GM12878 (cell line): ENCODE measurements at regions not wholly inside any gene's neighbourhood (a gene's known extent, or its start where the extent isn't known, plus 50 kb on each side); places are given as distances from the start of the nearest gene placed in this dataset.

ENCODE experiments used
- ATAC-seq: fragments of 200-7000 bp; cut with Tn5 transposase; 3 replicates; pipeline ENCODE4 v1.9.1; 2020; ENCODE audit warnings: mild to moderate bottlenecking, moderate library complexity
- BruUV-seq: library from RNA; stranded (reverse); fragments of 400-500 nt; replicated peaks from 2 replicates; lab custom pipeline; 2021; lab: Mats Ljungman, UMichigan
- CTCF ChIA-PET: fragments of 300-600 bp; sonication (Branson Sonifier 250); formaldehyde crosslinking; extraction: SDS; loops from one replicate; lab custom pipeline; 2021; ENCODE audit warnings: inconsistent platforms; lab: Yijun Ruan, JAX
- POLR2A ChIA-PET: fragments of 350-600 bp; formaldehyde crosslinking; extraction: SDS; loops from one replicate; lab custom pipeline; 2021; ENCODE audit warnings: inconsistent platforms; lab: Charles Lee
- RAD21 ChIA-PET: fragments of 300-600 bp; sonication (Branson Sonifier 250); formaldehyde crosslinking; loops from one replicate; lab custom pipeline; 2023; ENCODE audit warnings: antibody characterized with exemption; ENCODE audit not compliant: unreplicated experiment; lab: Charles Lee
- SMC1A ChIA-PET: fragments of 300-600 bp; sonication (Branson Sonifier 250); formaldehyde crosslinking; loops from one replicate; lab custom pipeline; 2023; ENCODE audit not compliant: unreplicated experiment, uncharacterized antibody; lab: Charles Lee
- DNase-seq: peaks from one replicate; pipeline ENCODE4 v3.0.0-alpha.2; 2011; ENCODE audit warnings: low read depth, low spot score
- FAIRE-seq: peaks from 3 replicates; lab custom pipeline; 2011; peaks lifted over from hg19 to GRCh38; lab: Jason Lieb, UNC
- H2AFZ ChIP-seq: 2 replicates; pipeline ENCODE4 v1.6.0; 2011; ENCODE audit warnings: low read depth, low read length, control low read depth; ENCODE audit not compliant: control insufficient read depth
- H3K27ac ChIP-seq: 2 replicates; pipeline ENCODE4 v1.5.1; 2011; ENCODE audit warnings: control low read depth; ENCODE audit not compliant: control insufficient read depth, insufficient read depth
- H3K27me3 ChIP-seq, 2 experiments: replicated peaks in 1 of 2; 2 replicates each; pipeline versions ENCODE4 v1.6.0 to v1.6.1; 2011; ENCODE audit warnings: low read length in 1 of 2; ENCODE audit not compliant: control insufficient read depth in 2 of 2, insufficient read depth in 2 of 2
- H3K36me3 ChIP-seq, 2 experiments: 2 replicates each; pipeline ENCODE4 v1.5.1; 2011; ENCODE audit warnings: low read length in 1 of 2; ENCODE audit not compliant: control insufficient read depth in 2 of 2, insufficient read depth in 2 of 2
- H3K4me1 ChIP-seq: 2 replicates; pipeline ENCODE4 v1.6.1; 2011; ENCODE audit warnings: mild to moderate bottlenecking, low read length, moderate library complexity, mixed read lengths; ENCODE audit not compliant: control insufficient read depth, insufficient read depth
- H3K4me2 ChIP-seq: 2 replicates; pipeline ENCODE4 v1.6.0; 2011; ENCODE audit warnings: control low read depth; ENCODE audit not compliant: control insufficient read depth, insufficient read depth
- H3K4me3 ChIP-seq: fragments of 200-600 bp; sonication (generic); 2 replicates; pipeline ENCODE4 v1.5.1; 2016
- H3K79me2 ChIP-seq: 2 replicates; pipeline ENCODE4 v1.6.0; 2011; ENCODE audit warnings: low read length; ENCODE audit not compliant: control insufficient read depth, insufficient read depth
- H3K9ac ChIP-seq: 2 replicates; pipeline ENCODE4 v1.8.0; 2011; ENCODE audit warnings: low read length, control low read depth, mixed read lengths; ENCODE audit not compliant: control insufficient read depth, insufficient read depth
- H3K9me3 ChIP-seq: replicated peaks from 3 replicates; pipeline ENCODE4 v1.5.1; 2011; ENCODE audit warnings: mild to moderate bottlenecking, low read length; ENCODE audit not compliant: control insufficient read depth, insufficient read depth
- H4K20me1 ChIP-seq: 2 replicates; pipeline ENCODE4 v1.6.0; 2011; ENCODE audit not compliant: control insufficient read depth, insufficient read depth
- BCL3 ChIP-seq: IDR thresholded peaks from 2 replicates; pipeline ENCODE4 v1.6.1; 2011; ENCODE audit warnings: borderline replicate concordance, low read depth, mild to moderate bottlenecking, moderate library complexity, low read length; ENCODE audit not compliant: insufficient read depth, poor library complexity, severe bottlenecking
- BHLHE40 ChIP-seq, 2 experiments: fragments of 450-650 bp in 1 of 2; IDR thresholded peaks; 2 replicates each; pipeline ENCODE4 v1.6.1; 2011 to 2017; ENCODE audit warnings: low read depth in 2 of 2, borderline replicate concordance in 1 of 2, improper control_type of control experiment in 1 of 2, low read length in 1 of 2, mild to moderate bottlenecking in 1 of 2
- CREM ChIP-seq: IDR thresholded peaks from 2 replicates; pipeline ENCODE4 v1.6.1; 2014; ENCODE audit warnings: antibody characterized with exemption, low read depth
- E2F4 ChIP-seq: IDR thresholded peaks from 2 replicates; pipeline ENCODE4 v1.6.1; 2012; ENCODE audit warnings: low read depth, low read length, improper control_type of control experiment
- E2F8 ChIP-seq: fragments of 450-650 bp; IDR thresholded peaks from 2 replicates; pipeline ENCODE4 v1.6.1; 2018; ENCODE audit warnings: mild to moderate bottlenecking, low read depth, moderate library complexity; ENCODE audit not compliant: partially characterized antibody
- E4F1 ChIP-seq: fragments of 450-650 bp; IDR thresholded peaks from 2 replicates; pipeline ENCODE4 v1.6.1; 2018; ENCODE audit warnings: borderline replicate concordance, mild to moderate bottlenecking; ENCODE audit not compliant: partially characterized antibody
- FOXM1 ChIP-seq: IDR thresholded peaks from 2 replicates; pipeline ENCODE4 v1.6.1; 2012; ENCODE audit warnings: low read depth, mild to moderate bottlenecking, inconsistent platforms, low read length, moderate library complexity
- IRF4 ChIP-seq: IDR thresholded peaks from 2 replicates; pipeline ENCODE4 v1.6.1; 2011; ENCODE audit warnings: low read depth, low read length
- KAT2A ChIP-seq: conservative IDR thresholded peaks from 2 replicates; pipeline ENCODE4 v1.6.1; 2011; ENCODE audit warnings: low read depth, low read length; ENCODE audit not compliant: control insufficient read depth
- KLF5 ChIP-seq: fragments of 450-650 bp; IDR thresholded peaks from 2 replicates; pipeline ENCODE4 v1.6.1; 2014; ENCODE audit warnings: mild to moderate bottlenecking; ENCODE audit not compliant: partially characterized antibody
- MTA2 ChIP-seq: fragments of 450-650 bp; IDR thresholded peaks from 2 replicates; pipeline ENCODE4 v1.6.1; 2016; ENCODE audit warnings: low read depth, mild to moderate bottlenecking, moderate library complexity
- NBN ChIP-seq: fragments of 450-650 bp; IDR thresholded peaks from 2 replicates; pipeline ENCODE4 v1.6.1; 2016
- RAD51 ChIP-seq: fragments of 450-650 bp; IDR thresholded peaks from 2 replicates; pipeline ENCODE4 v1.6.1; 2016; ENCODE audit warnings: moderate library complexity, mild to moderate bottlenecking, inconsistent platforms
- SIX5 ChIP-seq: IDR thresholded peaks from 2 replicates; pipeline ENCODE4 v1.6.1; 2011; ENCODE audit warnings: mild to moderate bottlenecking, low read depth, low read length, moderate library complexity; ENCODE audit not compliant: severe bottlenecking
- SMAD5 ChIP-seq: IDR thresholded peaks from 2 replicates; pipeline ENCODE4 v1.6.1; 2016; ENCODE audit warnings: antibody characterized with exemption, low read depth
- SMARCA5 ChIP-seq: fragments of 450-650 bp; IDR thresholded peaks from 2 replicates; pipeline ENCODE4 v1.6.1; 2017; ENCODE audit warnings: mild to moderate bottlenecking
- TCF7 ChIP-seq: IDR thresholded peaks from 2 replicates; pipeline ENCODE4 v1.6.1; 2014; ENCODE audit warnings: antibody characterized with exemption, borderline replicate concordance
- ZNF622 ChIP-seq: fragments of 450-650 bp; IDR thresholded peaks from 2 replicates; pipeline ENCODE4 v1.6.1; 2017; ENCODE audit warnings: mild to moderate bottlenecking, inconsistent platforms
- WGBS: methylation state at CpG from one replicate; pipeline ENCODE4 v1.1.6; 2016; ENCODE audit warnings: low lambda C conversion rate; ENCODE audit not compliant: insufficient replicate concordance, insufficient coverage; ENCODE audit errors: missing lambda C conversion rate; 5-methylcytosine and 5-hydroxymethylcytosine counted together
- in situ Hi-C: fragments of 300-500 bp; cut with MboI; formaldehyde crosslinking; loops from 9 replicates; pipeline ENCODE4 v1.14.3; 2018; ENCODE audit warnings: mixed read lengths
- intact Hi-C: fragments of 100-400 bp; cut with micrococcal nuclease; formaldehyde crosslinking; loops from one replicate; pipeline ENCODE4 v1.14.2; 2022; ENCODE audit not compliant: unreplicated experiment

GRCh38 chr22:27603800-27604144 lies 197.8 kb downstream of the MN1 start (continued):
- TF ChIP-seq E4F1 = no peak
- TF ChIP-seq BCL3 = no peak
- no peak for TF ChIP-seq FOXM1
- no peak for TF ChIP-seq IRF4

- Histone ChIP-seq H3K27ac (no peak overlapping the region), H3K4me2 (no peak overlapping the region), H3K9me3 (no peaks in the 10 kb centered on the region), H3K27me3 (no peaks in the 10 kb centered on the region), H3K4me1 (no peaks in the 10 kb centered on the region), H3K79me2 (no peaks in the 10 kb centered on the region), H3K36me3 (no peaks in the 10 kb centered on the region), H4K20me1 (no peaks in the 10 kb centered on the region), H3K9ac (no peak overlapping the region), H3K4me3 (no peak overlapping the region), H2AFZ (no peak overlapping the region)
- WGBS = 13% methylated on average over 4 of the region's 4 CpGs
- intact Hi-C loops (no loop called here), in situ Hi-C loops (no loop called here)
- RAD21 ChIA-PET = no interaction called here
- POLR2A ChIA-PET = no interaction called here
- FAIRE-seq = no peak
- DNase-seq = no peak
- CTCF ChIA-PET = interaction anchor here (0.6 kb wide), 1 partner anchor 1223 kb away, joined by 4 read pairs; no protein-coding TSS in a partner anchor
- BruUV-seq = no TSS peak
- SMC1A ChIA-PET = no interaction called here
- no peak for ATAC-seq
- TF ChIP-seq RAD51 = no peak
- TF ChIP-seq TCF7 = no peak
- TF ChIP-seq KLF5 = no peak
- TF ChIP-seq SIX5 = no peak
- TF ChIP-seq SMARCA5 = no peak
- TF ChIP-seq SMAD5 = no peak
- TF ChIP-seq NBN = no peak
- no peak for TF ChIP-seq E2F8
- no peak for TF ChIP-seq E2F4
- TF ChIP-seq KAT2A = no peak
- no peak for TF ChIP-seq ZNF622
- TF ChIP-seq BHLHE40 (IDR thresholded peaks at IDR 0.05; ENCODE audit: borderline replicate concordance in 1 of 2, low read depth in 2 of 2, low read length in 1 of 2) = no peak
- TF ChIP-seq MTA2 = no peak
- no peak for TF ChIP-seq CREM
Observed at GRCh38 chr22:27605390-27605789, 196.2 kb downstream of the MN1 start.
